Body of pancreas (tissue), 4 donors: ENCODE measurements at regions not wholly inside any gene's neighbourhood (a gene's known extent, or its start where the extent isn't known, plus 50 kb on each side); places are given as distances from the start of the nearest gene placed in this dataset.

ENCODE experiments used
- ATAC-seq: fragments of 150-250 bp; one replicate; pipeline ENCODE4 v1.9.1; 2016
- DNase-seq, 4 donors: peaks; one replicate each; pipeline ENCODE4 v3.0.0-alpha.2; 2019
- H3K27ac ChIP-seq, 4 donors: fragments of 200-600 bp; sonication (generic); 1 replicate in 3 of 4; 2 replicates in 1 of 4; pipeline versions ENCODE4 v1.5.1 to v1.6.1; 2016 to 2019; ENCODE audit warnings: mild to moderate bottlenecking in 1 of 4, mixed read lengths in 1 of 4, moderate library complexity in 1 of 4
- H3K27me3 ChIP-seq, 2 donors: fragments of 200-600 bp; sonication (generic); one replicate each; pipeline ENCODE4 v1.6.0; 2016; ENCODE audit warnings: mild to moderate bottlenecking in 1 of 2
- H3K36me3 ChIP-seq, 2 donors: fragments of 200-600 bp; sonication (generic); replicated peaks in 1 of 2; 2 replicates each; pipeline ENCODE4 v1.5.1; 2016; ENCODE audit warnings: low read depth in 2 of 2; ENCODE audit not compliant: insufficient read depth in 1 of 2
- H3K4me1 ChIP-seq: fragments of 200-600 bp; sonication (generic); one replicate; pipeline ENCODE4 v1.6.0; 2016
- H3K4me3 ChIP-seq, 2 donors: fragments of 200-600 bp; sonication (generic); 1 replicate in 1 of 2; 2 replicates in 1 of 2; pipeline ENCODE4 v1.5.1; 2016 to 2019
- H3K9me3 ChIP-seq, 3 donors: fragments of 200-600 bp; sonication (generic); 1 replicate in 2 of 3; 2 replicates in 1 of 3; pipeline ENCODE4 v1.5.1; 2016
- CTCF ChIP-seq, 7 experiments: fragments of 450-650 bp in 4 of 7; fragments of 200-600 bp in 3 of 7; sonication (generic) in 3 of 7; IDR thresholded peaks; one replicate each; pipeline ENCODE4 v1.5.1; 2016 to 2019; ENCODE audit warnings: antibody characterized with exemption in 7 of 7
- POLR2A ChIP-seq, 3 donors: fragments of 450-650 bp; IDR thresholded peaks; one replicate each; pipeline ENCODE4 v1.6.1; 2016; ENCODE audit warnings: antibody characterized with exemption in 3 of 3, mild to moderate bottlenecking in 2 of 3
- WGBS, 2 donors: methylation state at CpG; one replicate each; pipeline ENCODE4 v1.1.5; 2017; 5-methylcytosine and 5-hydroxymethylcytosine counted together
- intact Hi-C: fragments of 100-400 bp; cut with DNase I; formaldehyde crosslinking; loops from one replicate; pipeline ENCODE4 v1.15.1; 2023

DNA sequence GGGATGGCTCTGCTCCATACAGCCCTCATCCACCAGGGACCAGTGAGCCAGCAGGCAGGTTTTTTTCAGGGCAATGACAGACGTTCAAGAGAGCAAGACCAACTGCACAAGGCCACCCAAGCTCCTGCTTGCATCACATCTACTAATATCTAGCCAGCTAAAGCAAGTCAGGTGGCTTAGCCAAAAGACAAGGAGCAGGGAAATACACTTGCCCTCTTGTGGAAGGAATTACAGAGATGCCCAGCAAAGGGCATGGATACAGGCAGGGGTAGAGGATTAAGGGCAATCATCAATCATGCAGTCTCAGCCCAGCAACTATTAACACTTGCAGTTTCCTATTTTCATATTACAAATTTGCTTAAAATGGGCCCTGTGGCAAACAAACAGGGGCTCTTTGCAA is 81.5 kb upstream of the NTRK3 start:
- intact Hi-C loops = no loop called here
- WGBS, 2 donors = 0% methylated on average over 1 of the region's 1 CpG
- no peaks in the 10 kb centered on the region for H3K9me3 ChIP-seq

GRCh38 chr15:88335074-88335473 is 78.5 kb upstream of the NTRK3 start:
- H3K4me3 ChIP-seq = no peak overlapping the region
- TF ChIP-seq CTCF (IDR thresholded peaks at IDR 0.05) = no peak
- no peak for TF ChIP-seq POLR2A (IDR thresholded peaks at IDR 0.05)
- no peaks in the 10 kb centered on the region for H3K9me3 ChIP-seq
- DNase-seq = no peak
- H3K36me3 ChIP-seq = no peaks in the 10 kb centered on the region
- 30 to 82% methylated on average over 1 of the region's 1 CpG for WGBS, 2 donors
- intact Hi-C loops = no loop called here
- H3K27me3 ChIP-seq = no peaks in the 10 kb centered on the region
- no peak for ATAC-seq
- no peaks in the 10 kb centered on the region for H3K4me1 ChIP-seq
- H3K27ac ChIP-seq = no peak overlapping the region

More for the DNA sequence above, 81.5 kb upstream of the NTRK3 start:
- no peak for DNase-seq
- no peaks in the 10 kb centered on the region for H3K36me3 ChIP-seq
- H3K27me3 ChIP-seq = no peaks in the 10 kb centered on the region
- H3K27ac ChIP-seq = no peak overlapping the region
- TF ChIP-seq CTCF (IDR thresholded peaks at IDR 0.05) (no peak), POLR2A (IDR thresholded peaks at IDR 0.05) (no peak)
- no peaks in the 10 kb centered on the region for H3K4me1 ChIP-seq
- H3K4me3 ChIP-seq = no peak overlapping the region
- no peak for ATAC-seq

DNA sequence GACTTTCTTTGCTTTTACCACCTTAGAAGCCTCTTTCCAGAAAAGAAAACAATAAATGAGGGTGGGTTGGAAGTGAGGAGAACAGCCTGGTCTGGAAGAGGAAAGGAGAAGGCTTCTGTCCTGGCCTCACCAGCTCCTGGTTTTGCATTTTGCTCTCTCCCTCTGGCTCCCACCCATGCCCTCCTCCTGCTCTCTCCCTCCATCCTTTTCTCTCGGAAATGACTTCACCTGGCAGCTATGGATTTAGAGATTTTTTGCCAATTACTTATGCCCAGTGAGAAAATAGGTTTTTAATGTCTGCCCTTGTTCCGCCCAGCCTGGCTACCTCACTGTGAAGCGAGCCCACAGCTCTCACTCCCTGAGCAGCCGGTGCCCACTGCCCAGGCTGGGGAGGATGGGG is 77.9 kb upstream of the NTRK3 start:
- intact Hi-C loops = loop anchor here (5.0 kb wide), 1 partner anchor 52 kb away; no protein-coding TSS in a partner anchor
- Histone ChIP-seq H3K36me3 (no peaks in the 10 kb centered on the region), H3K9me3 (no peaks in the 10 kb centered on the region), H3K4me1 (no peaks in the 10 kb centered on the region), H3K27me3 (no peaks in the 10 kb centered on the region), H3K4me3 (no peak overlapping the region), H3K27ac (no peak overlapping the region)
- TF ChIP-seq CTCF (IDR thresholded peaks at IDR 0.05) = no peak
- TF ChIP-seq POLR2A (IDR thresholded peaks at IDR 0.05) = no peak
- ATAC-seq (no peak), DNase-seq (no peak)
- WGBS, 2 donors = 22 to 40% methylated on average over 4 of the region's 4 CpGs

DNA sequence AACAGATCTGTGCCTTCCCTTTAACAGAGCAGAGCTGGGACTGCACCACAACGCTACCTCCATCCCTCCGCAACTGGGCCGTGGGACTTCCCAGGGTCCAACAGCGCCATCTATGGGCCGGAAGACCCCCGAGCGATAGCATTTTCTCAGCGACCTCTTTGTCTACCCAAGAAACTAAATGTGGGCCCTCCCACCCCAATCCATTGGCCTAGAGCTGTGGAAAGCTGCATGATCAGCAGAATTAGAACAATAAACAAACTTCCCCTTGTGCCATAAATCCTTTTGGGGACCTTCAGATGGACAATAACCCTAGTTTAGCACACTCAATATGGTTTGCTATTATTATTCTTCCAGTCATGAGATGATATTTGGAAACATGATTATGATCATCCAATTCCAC is 74.8 kb upstream of the NTRK3 start:
- intact Hi-C loops = loop anchor here (5.0 kb wide), 1 partner anchor 49 kb away; no protein-coding TSS in a partner anchor
- ATAC-seq = no peak
- Histone ChIP-seq H3K4me3 (no peak overlapping the region), H3K27ac (no peak overlapping the region), H3K9me3 (no peaks in the 10 kb centered on the region), H3K36me3 (no peaks in the 10 kb centered on the region), H3K27me3 (no peaks in the 10 kb centered on the region), H3K4me1 (no peaks in the 10 kb centered on the region)
- 8% methylated on average over 8 of the region's 8 CpGs for WGBS, 2 donors
- DNase-seq = peak; percentile 5 to 23 (median 16)
- TF ChIP-seq CTCF (IDR thresholded peaks at IDR 0.05) (peak in 4 of 7 experiments; percentile 7 to 29 (median 12)), POLR2A (IDR thresholded peaks at IDR 0.05) (no peak)

GRCh38 chr15:88326924-88327323 is 70.4 kb upstream of the NTRK3 start:
- H3K27me3 ChIP-seq = no peaks in the 10 kb centered on the region
- H3K27ac ChIP-seq = no peak overlapping the region
- ATAC-seq (no peak), DNase-seq (no peak)
- no peak overlapping the region for H3K4me3 ChIP-seq
- intact Hi-C loops = no loop called here
- no peaks in the 10 kb centered on the region for H3K9me3 ChIP-seq
- H3K36me3 ChIP-seq = no peaks in the 10 kb centered on the region
- 82 to 89% methylated on average over 3 of the region's 3 CpGs for WGBS, 2 donors
- no peaks in the 10 kb centered on the region for H3K4me1 ChIP-seq
- TF ChIP-seq POLR2A (IDR thresholded peaks at IDR 0.05) = no peak
- no peak for TF ChIP-seq CTCF (IDR thresholded peaks at IDR 0.05)
